DOHH2 (cell line): ENCODE measurements at regions not wholly inside any gene's neighbourhood (a gene's known extent, or its start where the extent isn't known, plus 50 kb on each side); places are given as distances from the start of the nearest gene placed in this dataset.

Source experiments
- H3F3A ChIP-seq: fragments of 200-600 bp; sonication (generic), shearing (Covaris generic); 2 replicates; pipeline ENCODE4 v1.6.0; 2016; ENCODE audit warnings: antibody characterized with exemption, mild to moderate bottlenecking; ENCODE audit not compliant: control insufficient read depth, insufficient read depth
- H3K27ac ChIP-seq: fragments of 200-600 bp; sonication (generic); 2 replicates; pipeline ENCODE4 v1.5.1; 2014; ENCODE audit warnings: low read depth, mild to moderate bottlenecking, low read length, moderate library complexity
- H3K27me3 ChIP-seq: fragments of 200-600 bp; sonication (generic); 2 replicates; pipeline ENCODE4 v1.6.1; 2014; ENCODE audit warnings: mild to moderate bottlenecking, low read length, mixed read lengths; ENCODE audit not compliant: control insufficient read depth
- H3K36me3 ChIP-seq: fragments of 200-600 bp; sonication (generic); 2 replicates; pipeline ENCODE4 v1.6.1; 2014; ENCODE audit warnings: mild to moderate bottlenecking, low read length, moderate library complexity, mixed read lengths; ENCODE audit not compliant: control insufficient read depth
- H3K4me1 ChIP-seq: fragments of 200-600 bp; sonication (generic); 2 replicates; pipeline ENCODE4 v1.6.1; 2014; ENCODE audit warnings: mild to moderate bottlenecking, low read length, mixed read lengths; ENCODE audit not compliant: control insufficient read depth
- H3K4me2 ChIP-seq: fragments of 200-600 bp; sonication (generic); 2 replicates; pipeline ENCODE4 v1.6.0; 2014; ENCODE audit warnings: mild to moderate bottlenecking, low read length, moderate library complexity
- H3K4me3 ChIP-seq: fragments of 200-600 bp; sonication (generic); 2 replicates; pipeline ENCODE4 v1.5.1; 2014; ENCODE audit warnings: mild to moderate bottlenecking, low read length, mixed read lengths
- H3K79me2 ChIP-seq: fragments of 200-600 bp; sonication (generic); 2 replicates; pipeline ENCODE4 v1.6.1; 2014; ENCODE audit warnings: mild to moderate bottlenecking, low read length, mixed read lengths; ENCODE audit not compliant: control insufficient read depth
- H3K9me2 ChIP-seq: fragments of 200-600 bp; sonication (generic); replicated peaks from 2 replicates; pipeline ENCODE4 v1.6.1; 2014; ENCODE audit warnings: mild to moderate bottlenecking, low read length, mixed read lengths; ENCODE audit not compliant: control insufficient read depth
- H3K9me3 ChIP-seq: fragments of 200-600 bp; sonication (generic); 2 replicates; pipeline ENCODE4 v1.6.1; 2014; ENCODE audit warnings: antibody characterized with exemption, low read length, mixed read lengths; ENCODE audit not compliant: control insufficient read depth, insufficient read depth
- H4K20me1 ChIP-seq: fragments of 200-600 bp; sonication (generic); 2 replicates; pipeline ENCODE4 v1.6.0; 2014; ENCODE audit warnings: low read depth, mild to moderate bottlenecking, antibody characterized with exemption, low read length, moderate library complexity; ENCODE audit not compliant: control insufficient read depth, insufficient read depth
- CTCF ChIP-seq: fragments of 200-600 bp; sonication (generic); IDR thresholded peaks from one replicate; pipeline ENCODE4 v1.5.1; 2014; ENCODE audit warnings: antibody characterized with exemption, mild to moderate bottlenecking, low read depth, low read length; ENCODE audit not compliant: poor library complexity, severe bottlenecking
- EZH2phosphoT487 ChIP-seq: fragments of 200-600 bp; sonication (generic); IDR thresholded peaks from 2 replicates; pipeline ENCODE4 v1.6.1; 2017; ENCODE audit warnings: borderline replicate concordance, mild to moderate bottlenecking, antibody characterized with exemption, low read length, moderate library complexity, mixed read lengths

- no peaks in the 10 kb centered on the region for H3K36me3 ChIP-seq
- no peaks in the 10 kb centered on the region for H4K20me1 ChIP-seq
- H3F3A ChIP-seq = no peaks in the 10 kb centered on the region
- no peaks in the 10 kb centered on the region for H3K79me2 ChIP-seq
- H3K4me2 ChIP-seq = no peak overlapping the region
- no peaks in the 10 kb centered on the region for H3K9me2 ChIP-seq
- H3K9me3 ChIP-seq = peaks cover 6% of the 10 kb centered on the region; the same call in 1 of the 2 replicates
- H3K4me1 ChIP-seq = no peaks in the 10 kb centered on the region
- no peaks in the 10 kb centered on the region for H3K27me3 ChIP-seq
- TF ChIP-seq CTCF (no peak), EZH2phosphoT487 (no peak)
- H3K4me3 ChIP-seq = no peak overlapping the region
- no peak overlapping the region for H3K27ac ChIP-seq
These were observed 143.7 kb downstream of the FGF9 start for GRCh38 chr13:21814604-21815003.

GRCh38 chr13:21817878-21818277 is 147.0 kb downstream of the FGF9 start:
- H3K9me3 ChIP-seq = peaks cover 6% of the 10 kb centered on the region; the same call in 1 of the 2 replicates
- no peaks in the 10 kb centered on the region for H3F3A ChIP-seq
- H3K27ac ChIP-seq = no peak overlapping the region
- H4K20me1 ChIP-seq = no peaks in the 10 kb centered on the region
- no peak overlapping the region for H3K4me2 ChIP-seq
- H3K9me2 ChIP-seq = no peaks in the 10 kb centered on the region
- H3K4me1 ChIP-seq = no peaks in the 10 kb centered on the region
- no peaks in the 10 kb centered on the region for H3K79me2 ChIP-seq
- TF ChIP-seq EZH2phosphoT487 (no peak), CTCF (no peak)
- H3K36me3 ChIP-seq = no peaks in the 10 kb centered on the region
- no peak overlapping the region for H3K4me3 ChIP-seq
- H3K27me3 ChIP-seq = no peaks in the 10 kb centered on the region

- H3K9me3 ChIP-seq = no peaks in the 10 kb centered on the region; the same call in 1 of the 2 replicates
- TF ChIP-seq CTCF (no peak), EZH2phosphoT487 (no peak)
- H3K4me3 ChIP-seq = no peak overlapping the region
- no peaks in the 10 kb centered on the region for H3K36me3 ChIP-seq
- no peak overlapping the region for H3K4me2 ChIP-seq
- no peak overlapping the region for H3K27ac ChIP-seq
- H3F3A ChIP-seq = no peaks in the 10 kb centered on the region
- H3K4me1 ChIP-seq = no peaks in the 10 kb centered on the region
- H3K9me2 ChIP-seq = no peaks in the 10 kb centered on the region
- no peaks in the 10 kb centered on the region for H4K20me1 ChIP-seq
- H3K27me3 ChIP-seq = no peaks in the 10 kb centered on the region
- no peaks in the 10 kb centered on the region for H3K79me2 ChIP-seq
These were observed 151.2 kb downstream of the FGF9 start for GRCh38 chr13:21822029-21822428.
